ENCODE measurements at regions not wholly inside any gene's neighbourhood (a gene's known extent, or its start where the extent isn't known, plus 50 kb on each side); places are given as distances from the start of the nearest gene placed in this dataset.
A peak's percentile ranks its signal among the peaks of the same experiment; 100 is the strongest.

DNA sequence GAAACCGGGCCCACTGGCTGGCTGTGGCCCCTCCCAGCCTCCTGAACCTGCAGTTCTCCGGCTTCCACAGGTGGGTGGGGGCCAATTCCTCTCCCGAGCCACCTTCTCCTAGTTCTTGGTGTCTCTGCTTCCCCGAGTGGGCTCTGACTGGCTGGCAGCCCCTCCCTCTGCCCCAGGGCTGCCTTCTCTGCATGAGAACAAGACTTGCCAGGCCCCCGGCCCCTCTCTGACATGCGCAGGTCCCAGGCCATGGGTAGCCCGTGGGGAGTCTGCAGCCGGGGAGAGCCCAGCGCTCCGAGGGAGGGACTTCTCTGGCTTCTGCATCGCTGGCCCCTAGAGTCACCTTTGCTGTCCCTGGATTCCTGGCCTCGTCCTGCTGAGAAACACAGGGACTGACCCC is 421.7 kb downstream of the IRX2 start:
- DNase-seq = no peak

DNA sequence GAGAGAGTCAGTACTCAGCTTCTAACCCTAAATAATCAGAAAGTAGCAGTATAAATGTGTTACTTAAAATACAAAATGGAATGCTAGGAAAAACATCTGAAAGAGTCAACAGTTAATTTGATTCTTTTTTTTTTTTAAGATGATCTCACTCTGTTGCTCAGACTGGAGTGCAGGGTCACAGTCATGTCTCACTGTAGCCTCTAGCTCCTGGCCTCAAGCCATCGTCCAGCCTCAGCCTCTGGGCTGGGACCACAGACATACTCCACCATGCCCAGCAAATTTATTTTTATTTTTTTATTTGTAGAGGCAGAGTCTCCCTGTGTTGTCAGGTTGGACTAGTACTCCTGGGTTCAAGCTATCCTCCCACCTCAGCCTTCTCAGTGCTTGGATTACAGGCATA is 424.9 kb downstream of the IRX2 start:
- no peak for DNase-seq

DNA sequence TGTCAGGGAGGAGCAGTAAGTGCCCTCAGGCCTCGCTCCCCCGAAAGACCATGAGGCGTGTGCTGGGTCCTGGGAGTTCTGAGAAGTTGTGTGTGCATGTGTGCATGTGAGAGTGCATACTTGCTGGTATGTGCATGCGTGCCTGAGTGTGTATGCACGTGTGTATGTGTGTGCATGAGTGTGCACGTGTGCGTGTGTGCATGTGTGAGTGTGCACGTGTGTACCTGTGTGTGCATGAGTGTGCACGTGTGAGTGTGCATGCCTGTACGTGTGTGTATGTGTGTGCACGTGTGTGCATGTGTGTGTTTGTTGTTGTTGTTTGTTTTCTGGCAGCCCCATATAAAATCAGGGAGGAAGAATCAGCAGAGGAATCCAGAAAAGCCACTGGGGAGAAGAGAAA is 426.7 kb downstream of the IRX2 start:
- DNase-seq = no peak

DNA sequence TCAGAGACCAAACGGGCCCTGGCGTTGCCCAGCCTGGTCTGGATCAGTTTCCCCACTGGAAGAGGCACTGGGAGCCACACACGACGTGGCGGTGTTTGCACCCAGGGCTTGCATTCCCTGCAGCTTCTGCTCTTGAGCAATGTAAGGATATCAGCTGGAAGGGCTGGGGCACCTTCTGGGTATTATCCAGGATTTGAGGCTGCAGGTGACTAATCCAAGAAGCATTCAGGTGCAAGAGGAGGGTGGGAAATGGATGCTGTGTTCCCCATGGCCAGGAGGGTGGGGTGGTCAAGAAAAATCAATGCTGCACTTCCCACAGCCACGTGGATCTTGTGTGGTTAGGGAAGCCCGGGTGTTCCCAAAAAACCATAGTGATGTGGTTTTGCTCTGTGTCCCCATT is 430.9 kb downstream of the IRX2 start:
- no peak for DNase-seq

DNA sequence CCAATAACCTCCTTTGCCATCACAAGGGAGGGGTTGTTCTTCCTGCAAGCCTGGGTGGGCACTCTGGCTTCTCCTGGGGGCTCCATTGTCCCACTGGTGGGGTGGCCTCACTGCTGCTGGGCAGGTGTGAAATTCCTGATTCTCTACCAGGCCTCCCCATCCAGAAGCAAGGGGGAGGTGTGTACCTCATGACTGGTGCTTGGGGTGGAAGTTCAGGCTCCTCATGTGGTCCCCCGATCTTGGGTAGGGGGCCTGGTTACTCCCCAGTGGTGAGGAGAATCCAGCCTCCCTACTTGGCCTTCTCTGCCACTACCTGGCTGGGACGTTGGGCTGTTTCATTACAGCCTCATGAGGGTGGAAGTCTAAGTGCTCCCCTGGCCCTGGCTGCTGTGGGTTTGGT is 433.9 kb downstream of the IRX2 start:
- DNase-seq = no peak

DNA sequence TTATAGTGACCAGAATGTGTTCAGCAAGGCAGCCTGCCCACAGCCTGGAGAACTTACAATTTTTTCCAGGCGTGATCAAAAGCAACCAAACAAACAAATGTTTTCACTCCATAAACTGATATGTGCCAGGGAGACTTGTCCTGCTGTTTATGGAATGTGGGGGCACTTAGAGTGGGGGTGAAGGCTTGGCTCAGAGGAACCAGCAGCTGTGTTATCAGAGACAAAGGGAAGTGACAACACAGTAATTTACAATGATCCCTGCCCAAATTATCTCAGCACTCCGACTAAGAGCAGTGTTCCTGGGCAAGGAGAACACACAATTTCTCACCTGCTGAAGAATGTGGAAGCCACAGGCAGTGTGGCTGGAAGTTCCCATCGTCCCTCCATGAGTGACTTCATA is 429.1 kb upstream of the IRX4 start:
- no peak for DNase-seq

DNA sequence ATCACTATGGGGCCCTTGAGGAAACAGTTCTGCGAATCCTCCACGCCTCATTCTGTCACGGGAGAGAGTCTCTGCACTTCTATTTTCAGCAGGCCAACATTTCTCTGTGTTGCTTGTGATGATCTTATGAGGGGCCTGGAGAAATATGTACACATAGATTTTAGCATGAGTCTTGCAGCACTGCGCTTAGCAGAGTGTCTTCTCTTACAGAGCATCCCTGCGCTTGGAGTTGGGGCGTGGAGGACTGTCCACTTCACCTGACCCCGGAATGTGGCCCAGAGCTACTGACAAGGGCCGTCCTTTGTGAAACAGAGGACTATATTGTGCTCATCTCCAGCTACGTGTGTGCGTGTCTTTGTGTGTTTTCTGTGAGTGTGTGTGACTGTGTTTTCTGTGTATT is 428.2 kb upstream of the IRX4 start:
- no peak for DNase-seq

DNA sequence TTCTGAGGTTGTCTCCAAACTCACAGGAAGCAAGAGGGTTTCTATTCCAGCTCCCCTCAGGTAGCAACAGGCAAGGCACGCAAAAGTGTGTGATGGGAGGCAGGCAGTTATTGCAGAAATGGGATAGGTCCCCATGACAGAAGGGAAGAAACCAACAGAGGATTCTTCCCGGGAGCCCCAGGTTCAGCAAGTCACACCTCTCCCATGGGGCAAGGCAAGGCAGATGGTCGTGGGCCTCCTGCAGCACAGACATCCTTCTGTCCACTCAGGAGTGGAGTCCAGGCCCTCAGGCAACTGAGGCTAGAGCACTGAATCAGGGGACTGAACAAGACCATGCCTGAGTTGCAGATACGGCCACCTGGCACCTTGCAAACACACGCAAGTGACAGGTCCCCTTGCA is 424.9 kb upstream of the IRX4 start:
- no peak for DNase-seq

DNA sequence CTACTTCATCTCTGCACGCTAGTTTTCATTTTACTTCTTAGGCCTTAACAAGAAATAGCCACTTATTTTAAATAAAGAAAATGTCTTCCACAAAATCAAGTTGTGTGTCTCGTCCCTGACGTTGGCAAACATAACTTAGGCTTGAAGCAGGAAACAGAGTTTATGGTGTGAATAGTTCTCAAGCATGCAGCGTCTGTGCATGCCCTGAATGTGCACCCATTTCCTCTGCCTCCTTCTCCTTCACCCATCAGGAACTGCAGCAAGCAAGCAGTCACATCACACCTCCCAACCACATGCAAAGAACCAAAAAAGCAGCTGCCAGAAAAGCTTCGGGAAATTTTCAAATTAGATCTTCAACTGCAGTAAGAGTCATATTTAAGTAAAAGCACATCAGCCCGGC is 424.0 kb upstream of the IRX4 start:
- no peak for DNase-seq

DNA sequence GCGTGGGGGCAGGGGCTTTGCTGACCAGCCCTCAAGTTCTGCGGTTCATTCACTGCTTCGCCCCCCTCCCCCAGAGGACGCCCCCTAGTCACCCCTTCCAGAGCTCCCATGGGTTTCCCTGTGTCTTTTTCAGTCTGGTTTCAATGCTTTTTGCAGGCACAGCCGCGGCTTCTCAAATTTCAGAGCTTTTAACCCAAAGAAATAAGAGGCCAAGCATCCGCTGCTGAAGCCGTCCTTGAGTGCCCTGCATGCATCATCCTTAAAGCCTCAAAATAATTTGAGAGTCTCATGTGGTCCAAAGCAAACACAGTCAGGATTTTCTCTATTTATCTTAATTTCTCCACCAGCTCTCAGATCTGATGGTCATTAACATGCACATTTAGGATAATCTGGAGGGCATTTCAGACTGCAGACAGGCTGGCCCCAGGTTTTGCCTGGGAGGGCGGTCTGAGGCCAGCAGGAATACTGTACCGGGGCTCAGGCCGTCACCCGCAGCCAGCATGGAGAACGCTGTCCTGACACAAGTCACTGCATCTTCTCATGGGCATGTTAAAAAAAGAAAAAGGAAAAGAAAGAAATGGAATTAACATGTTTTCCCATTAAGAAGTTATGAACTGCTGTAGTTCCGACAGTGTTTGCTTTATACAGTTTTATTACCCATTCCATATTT is 420.8 kb upstream of the IRX4 start:
- peak in 1 of 3 experiments; percentile 92 for DNase-seq

DNA sequence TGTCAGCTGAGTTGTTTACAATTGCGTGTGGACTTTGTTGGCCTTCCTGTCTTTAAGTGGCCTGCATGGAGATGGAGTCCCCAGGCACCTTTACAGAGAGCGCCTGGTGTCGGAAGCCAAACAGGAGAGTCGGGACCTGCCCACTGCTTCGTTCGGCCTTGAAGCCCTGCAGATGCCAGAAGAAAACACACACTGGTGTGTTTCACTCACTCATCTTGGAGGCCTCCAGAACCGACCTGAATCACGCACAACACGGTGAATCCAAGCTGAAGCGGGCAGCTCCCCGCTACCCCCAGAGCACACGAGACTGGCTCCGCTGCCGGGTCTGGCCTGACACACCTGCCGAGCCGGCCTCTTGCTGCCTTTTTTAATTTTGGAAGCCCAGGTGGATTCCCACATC is 419.4 kb upstream of the IRX4 start:
- no peak for DNase-seq

DNA sequence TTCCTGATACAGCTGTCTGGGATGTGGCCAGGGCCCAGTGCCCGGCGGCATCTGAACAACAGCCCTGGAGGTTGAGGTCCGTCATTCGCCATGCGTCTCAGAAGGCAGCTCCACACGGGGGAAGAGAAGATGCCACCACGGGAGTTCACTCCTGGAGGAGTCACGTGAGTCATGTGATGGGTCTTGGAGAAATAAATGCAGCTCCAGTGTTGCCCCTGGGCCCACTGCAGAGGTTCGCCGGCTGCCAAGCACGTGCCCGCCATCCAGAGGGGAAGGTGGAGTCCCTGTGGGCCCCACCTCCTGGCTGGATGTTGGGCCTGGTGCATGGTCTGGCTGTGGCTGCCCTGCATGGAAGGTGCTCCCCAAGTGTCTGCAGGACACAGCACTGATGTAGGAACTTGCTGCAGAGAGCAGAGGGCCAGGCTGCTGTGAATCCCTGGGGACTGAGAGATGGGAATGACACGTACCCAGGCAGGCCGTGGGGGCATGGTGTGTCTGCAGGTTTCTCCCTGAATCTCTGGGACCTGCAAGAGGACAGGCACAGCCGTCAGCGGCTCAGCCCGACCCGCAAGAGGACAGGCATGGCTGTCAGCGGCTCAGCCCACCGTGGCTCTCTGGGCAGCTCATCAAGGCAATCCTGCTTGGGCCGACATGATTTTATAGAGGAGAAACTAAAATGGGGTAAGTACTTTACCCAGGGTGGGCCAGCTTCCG is 418.3 kb upstream of the IRX4 start:
- DNase-seq = no peak

DNA sequence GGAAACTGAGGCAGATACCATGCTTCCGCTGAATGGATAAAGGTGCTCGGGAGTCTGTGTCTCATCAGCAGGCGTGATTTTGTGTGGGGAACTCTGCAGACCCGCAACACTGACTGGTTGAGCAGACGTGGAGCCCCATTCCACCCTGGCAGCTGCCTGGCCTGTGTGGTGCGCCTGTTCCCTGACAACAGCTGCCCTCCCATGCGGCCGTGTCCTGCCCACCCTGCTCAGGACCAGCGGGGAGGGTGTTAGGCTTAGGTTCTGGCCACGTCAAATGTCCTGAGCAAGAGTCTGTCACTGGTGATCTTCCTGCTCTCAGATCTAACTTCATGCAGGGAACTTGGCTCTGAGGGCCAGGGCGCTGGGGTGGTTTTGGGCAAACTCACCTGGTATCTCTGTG is 417.7 kb upstream of the IRX4 start:
- no peak for DNase-seq

DNA sequence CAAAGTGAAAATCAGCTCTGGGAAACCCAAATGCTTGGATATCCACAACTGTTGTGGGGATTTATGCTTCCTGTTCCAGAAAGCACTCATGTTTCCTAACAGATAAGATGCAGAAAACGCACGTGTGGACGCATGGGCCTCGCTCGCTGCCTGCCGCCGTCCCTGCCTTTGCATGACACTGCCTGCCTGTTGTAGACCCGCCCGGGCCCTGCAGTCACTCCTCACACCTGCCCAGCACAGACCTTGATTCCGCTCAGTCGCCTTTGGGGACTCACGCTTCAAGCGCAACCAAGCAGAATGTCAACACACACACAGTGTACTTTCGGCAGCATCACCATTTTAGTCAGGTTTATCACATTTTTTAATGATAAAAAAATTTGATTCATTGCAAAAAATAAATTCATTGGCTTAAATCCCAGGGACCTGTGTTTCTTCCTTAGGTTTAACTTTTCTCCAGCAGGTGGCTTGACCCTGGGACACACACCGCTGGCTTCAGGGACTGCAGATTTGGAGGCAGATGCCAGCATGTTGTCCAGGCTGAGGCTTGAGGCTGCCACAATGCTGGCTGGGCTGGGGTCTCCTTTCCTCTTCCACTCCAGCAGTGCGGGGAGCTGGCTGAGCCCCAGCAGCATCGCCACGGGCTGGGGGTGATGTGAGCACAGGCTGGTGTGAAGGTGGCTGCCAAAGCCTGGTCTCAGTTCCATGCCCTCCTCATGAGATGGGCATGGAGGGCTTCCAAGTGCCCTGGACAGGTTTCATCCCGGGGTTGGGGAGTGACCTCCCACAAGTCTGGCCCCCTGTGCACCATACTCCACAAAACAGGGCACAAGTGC is 416.9 kb upstream of the IRX4 start:
- DNase-seq = no peak

DNA sequence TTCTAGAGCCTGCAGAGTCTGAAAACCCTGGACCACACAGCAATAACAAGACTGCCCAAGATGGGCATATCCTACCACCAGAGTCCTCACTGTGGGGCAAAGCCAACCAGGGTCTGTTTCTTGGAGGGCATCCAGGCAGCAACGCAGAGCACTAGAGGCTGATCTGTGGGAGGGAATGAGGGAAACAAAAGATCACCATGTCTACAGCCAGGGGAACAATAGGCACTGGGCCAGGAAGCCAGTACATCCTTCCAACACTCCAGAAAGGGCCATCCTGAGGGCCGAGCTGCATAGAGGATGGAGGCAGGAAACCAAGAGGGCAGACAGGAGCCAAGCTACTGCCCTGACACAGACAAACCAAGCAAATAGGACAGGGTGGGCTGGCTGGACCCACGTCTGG is 416.1 kb upstream of the IRX4 start:
- DNase-seq = no peak

DNA sequence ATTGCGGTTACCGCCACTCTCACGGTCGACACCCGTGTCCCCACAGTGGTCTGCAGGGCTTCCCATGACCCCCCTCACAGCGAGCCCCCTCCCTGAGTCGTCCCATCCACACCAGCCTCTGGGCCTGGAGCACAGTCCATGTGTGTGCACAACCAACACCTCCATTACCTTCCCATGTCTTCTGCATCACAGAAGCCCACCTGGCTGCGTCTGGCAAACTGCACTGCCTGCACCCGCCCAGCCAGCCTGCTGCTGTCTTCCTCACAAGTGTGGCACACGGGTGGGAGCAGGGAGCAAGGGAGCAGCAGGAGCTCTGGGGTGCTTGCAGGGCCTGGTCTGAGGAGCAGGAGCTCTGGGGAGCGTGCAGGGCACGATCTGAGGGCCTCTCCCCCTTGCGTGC is 415.3 kb upstream of the IRX4 start:
- no peak for DNase-seq

DNA sequence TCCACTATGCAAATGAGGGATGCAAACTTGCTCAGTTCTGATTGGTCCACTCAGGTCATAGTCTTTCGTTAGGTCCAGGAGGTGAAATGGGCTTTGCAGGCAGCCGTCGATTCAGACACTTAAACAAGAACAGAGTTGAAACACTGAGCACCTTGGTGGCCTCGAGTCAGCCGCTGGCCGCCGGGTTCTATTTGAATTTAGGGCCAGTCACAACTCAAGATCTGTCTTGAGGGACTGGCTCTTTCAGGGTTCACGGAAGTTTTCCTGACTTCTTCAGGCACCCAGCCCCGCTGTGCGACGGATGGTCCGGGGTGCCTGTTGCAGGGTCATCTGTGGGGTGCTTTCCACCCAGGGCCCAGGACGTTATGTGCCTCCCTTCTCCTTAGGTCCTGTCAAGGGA is 412.8 kb upstream of the IRX4 start:
- DNase-seq = no peak

DNA sequence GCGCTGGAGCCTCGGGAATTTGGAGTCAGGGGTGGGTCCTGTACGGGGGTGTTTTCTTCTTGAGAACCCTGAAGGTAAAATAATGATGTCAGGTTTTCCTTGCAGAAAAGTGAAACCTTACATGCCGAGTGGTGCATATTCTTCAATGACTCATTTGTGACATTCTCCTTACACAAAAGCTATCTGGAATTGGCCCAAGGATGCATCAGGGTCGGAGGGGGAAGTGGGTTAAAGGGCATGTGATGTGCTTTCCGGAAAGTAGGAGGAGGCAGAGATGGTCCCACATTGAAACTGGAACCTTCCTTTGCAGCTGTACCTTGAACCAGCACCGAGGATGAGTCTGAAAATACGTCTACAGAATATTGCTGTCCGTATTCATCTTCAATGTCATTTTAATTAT is 411.2 kb upstream of the IRX4 start:
- DNase-seq = no peak

DNA sequence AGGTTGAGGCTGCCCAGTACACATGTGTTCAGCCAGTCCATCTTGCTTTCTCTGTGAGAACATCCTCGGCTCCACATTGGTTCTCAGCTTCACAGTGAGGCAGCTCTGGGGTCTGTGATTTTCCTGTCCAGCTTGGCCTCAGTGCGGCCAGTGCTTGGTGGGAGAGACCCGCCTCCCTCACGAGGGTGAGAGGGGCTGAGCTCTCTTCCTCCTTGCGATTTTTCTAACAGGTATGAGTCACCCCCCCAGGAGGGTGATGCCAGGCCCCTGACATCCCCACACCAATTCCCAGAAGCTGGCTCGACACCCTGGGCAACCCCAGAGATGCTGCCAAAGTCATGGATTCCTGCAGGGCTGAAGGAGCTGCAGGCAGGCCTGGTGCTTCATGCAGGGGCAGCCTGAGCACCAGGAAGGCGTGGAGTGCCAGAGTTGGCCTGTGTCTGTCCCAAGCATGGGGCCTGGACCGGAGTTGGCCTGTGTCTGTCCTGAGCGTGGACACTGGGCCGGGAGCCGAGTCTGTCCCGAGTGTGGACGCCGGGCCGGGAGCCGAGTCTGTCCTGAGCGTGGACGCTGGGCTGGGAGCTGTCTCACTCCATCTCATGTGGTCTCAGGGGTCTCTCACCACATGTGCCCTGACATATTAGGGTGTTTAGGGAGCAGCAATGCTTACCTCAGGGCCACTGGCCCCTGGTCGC is 408.6 kb upstream of the IRX4 start:
- no peak for DNase-seq

DNA sequence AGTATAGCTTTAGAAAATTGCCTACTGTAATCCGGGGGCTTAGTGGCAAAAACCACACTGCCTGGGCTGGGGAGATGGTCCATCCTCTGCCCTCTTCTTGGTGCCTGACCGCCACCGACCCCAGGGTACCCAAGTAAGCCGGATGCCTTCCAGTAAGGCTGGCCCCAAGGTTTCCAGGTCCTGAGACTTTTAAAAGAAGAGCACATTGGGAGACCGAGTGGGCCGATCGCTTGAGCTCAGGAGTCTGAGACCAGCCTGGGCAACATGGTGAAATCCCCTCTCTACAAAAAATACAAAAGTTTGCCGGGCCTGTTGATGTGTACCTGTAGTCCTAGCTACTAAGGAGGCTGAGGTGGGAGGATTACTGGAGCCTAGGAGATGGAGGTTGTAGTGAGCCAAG is 406.7 kb upstream of the IRX4 start:
- DNase-seq = no peak

DNA sequence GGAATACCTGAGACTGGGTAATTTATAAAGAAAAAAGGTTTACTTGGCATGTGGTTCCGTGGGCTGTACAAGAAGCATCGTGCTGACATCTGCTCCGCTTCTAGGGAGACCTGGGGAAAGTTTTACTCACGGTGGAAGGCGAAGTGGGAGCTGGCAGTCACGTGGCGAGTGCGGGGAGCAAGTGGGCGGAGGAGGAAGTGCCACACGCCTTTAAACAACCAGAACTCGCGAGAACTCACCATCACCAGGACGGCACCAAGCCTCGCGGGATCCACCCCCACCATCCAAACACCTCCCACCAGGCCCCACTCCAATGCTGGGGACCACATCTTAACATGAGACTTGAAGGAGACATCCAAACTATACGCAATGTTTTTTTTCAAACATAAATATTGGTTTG is 406.2 kb upstream of the IRX4 start:
- no peak for DNase-seq

DNA sequence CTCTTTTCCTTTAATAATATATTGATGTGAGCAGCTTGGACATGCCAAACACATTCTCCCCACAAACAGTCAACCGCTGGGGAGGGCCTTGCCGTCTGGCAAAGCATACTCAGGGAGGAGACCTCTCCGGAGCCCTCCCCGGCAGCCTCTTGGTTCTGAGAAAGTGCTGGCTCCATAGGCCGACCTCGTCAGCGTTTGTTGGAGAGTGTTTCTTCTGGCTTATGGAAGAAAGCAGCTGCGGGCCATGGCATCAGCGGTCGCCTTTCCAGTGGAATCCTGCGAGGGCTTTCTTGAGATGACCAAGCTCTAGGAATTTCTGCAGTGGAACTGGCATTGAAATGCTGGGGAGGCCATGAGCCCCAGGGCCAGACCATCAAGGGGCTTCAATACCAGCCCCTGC is 405.7 kb upstream of the IRX4 start:
- no peak for DNase-seq

DNA sequence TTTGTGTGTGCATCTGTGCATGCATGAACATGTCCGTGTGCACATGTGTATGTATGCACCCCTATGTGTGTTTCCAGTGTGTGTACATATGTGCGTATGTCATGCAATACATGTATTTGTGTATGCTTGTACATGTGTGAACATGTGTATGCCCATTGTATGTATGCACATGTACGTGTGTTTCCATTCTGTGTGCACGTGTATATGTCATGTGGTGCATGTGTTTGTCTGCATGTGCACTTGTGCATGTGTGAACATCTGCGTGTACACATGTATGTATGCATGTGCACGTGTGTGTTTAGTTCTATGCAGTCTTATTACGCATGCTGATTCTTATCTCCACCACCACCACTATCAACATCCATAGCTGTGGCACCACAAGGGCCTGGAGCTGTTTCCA is 403.5 kb upstream of the IRX4 start:
- no peak for DNase-seq

DNA sequence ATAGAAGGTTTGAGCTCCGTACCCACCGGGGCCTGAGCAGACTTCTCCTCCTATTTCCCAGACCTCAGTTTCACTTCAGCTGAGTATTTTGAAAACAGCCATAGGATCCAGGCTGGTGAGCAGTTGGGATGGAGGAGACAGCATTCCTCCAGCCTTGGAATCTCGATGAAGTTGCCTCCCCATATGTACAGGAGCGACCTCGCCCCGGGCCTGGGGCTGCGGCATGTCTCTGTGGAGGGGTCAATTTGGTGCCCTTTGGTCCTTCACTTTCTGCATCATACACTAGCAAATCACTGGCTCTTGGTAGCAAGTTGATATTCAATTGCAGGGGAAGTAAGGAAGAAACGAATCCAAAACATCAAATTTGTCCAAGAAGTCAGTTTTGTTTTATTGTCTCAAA is 402.0 kb upstream of the IRX4 start:
- no peak for DNase-seq

Measured in NCI-H1417 (cell line).